DOHH2 (cell line): ENCODE measurements at regions not wholly inside any gene's neighbourhood (a gene's known extent, or its start where the extent isn't known, plus 50 kb on each side); places are given as distances from the start of the nearest gene placed in this dataset.

Source experiments
- H3F3A ChIP-seq: fragments of 200-600 bp; sonication (generic), shearing (Covaris generic); 2 replicates; pipeline ENCODE4 v1.6.0; 2016; ENCODE audit warnings: antibody characterized with exemption, mild to moderate bottlenecking; ENCODE audit not compliant: control insufficient read depth, insufficient read depth
- H3K27ac ChIP-seq: fragments of 200-600 bp; sonication (generic); 2 replicates; pipeline ENCODE4 v1.5.1; 2014; ENCODE audit warnings: low read depth, mild to moderate bottlenecking, low read length, moderate library complexity
- H3K27me3 ChIP-seq: fragments of 200-600 bp; sonication (generic); 2 replicates; pipeline ENCODE4 v1.6.1; 2014; ENCODE audit warnings: mild to moderate bottlenecking, low read length, mixed read lengths; ENCODE audit not compliant: control insufficient read depth
- H3K36me3 ChIP-seq: fragments of 200-600 bp; sonication (generic); 2 replicates; pipeline ENCODE4 v1.6.1; 2014; ENCODE audit warnings: mild to moderate bottlenecking, low read length, moderate library complexity, mixed read lengths; ENCODE audit not compliant: control insufficient read depth
- H3K4me1 ChIP-seq: fragments of 200-600 bp; sonication (generic); 2 replicates; pipeline ENCODE4 v1.6.1; 2014; ENCODE audit warnings: mild to moderate bottlenecking, low read length, mixed read lengths; ENCODE audit not compliant: control insufficient read depth
- H3K4me2 ChIP-seq: fragments of 200-600 bp; sonication (generic); 2 replicates; pipeline ENCODE4 v1.6.0; 2014; ENCODE audit warnings: mild to moderate bottlenecking, low read length, moderate library complexity
- H3K4me3 ChIP-seq: fragments of 200-600 bp; sonication (generic); 2 replicates; pipeline ENCODE4 v1.5.1; 2014; ENCODE audit warnings: mild to moderate bottlenecking, low read length, mixed read lengths
- H3K79me2 ChIP-seq: fragments of 200-600 bp; sonication (generic); 2 replicates; pipeline ENCODE4 v1.6.1; 2014; ENCODE audit warnings: mild to moderate bottlenecking, low read length, mixed read lengths; ENCODE audit not compliant: control insufficient read depth
- H3K9me2 ChIP-seq: fragments of 200-600 bp; sonication (generic); replicated peaks from 2 replicates; pipeline ENCODE4 v1.6.1; 2014; ENCODE audit warnings: mild to moderate bottlenecking, low read length, mixed read lengths; ENCODE audit not compliant: control insufficient read depth
- H3K9me3 ChIP-seq: fragments of 200-600 bp; sonication (generic); 2 replicates; pipeline ENCODE4 v1.6.1; 2014; ENCODE audit warnings: antibody characterized with exemption, low read length, mixed read lengths; ENCODE audit not compliant: control insufficient read depth, insufficient read depth
- H4K20me1 ChIP-seq: fragments of 200-600 bp; sonication (generic); 2 replicates; pipeline ENCODE4 v1.6.0; 2014; ENCODE audit warnings: low read depth, mild to moderate bottlenecking, antibody characterized with exemption, low read length, moderate library complexity; ENCODE audit not compliant: control insufficient read depth, insufficient read depth
- CTCF ChIP-seq: fragments of 200-600 bp; sonication (generic); IDR thresholded peaks from one replicate; pipeline ENCODE4 v1.5.1; 2014; ENCODE audit warnings: antibody characterized with exemption, mild to moderate bottlenecking, low read depth, low read length; ENCODE audit not compliant: poor library complexity, severe bottlenecking
- EZH2phosphoT487 ChIP-seq: fragments of 200-600 bp; sonication (generic); IDR thresholded peaks from 2 replicates; pipeline ENCODE4 v1.6.1; 2017; ENCODE audit warnings: borderline replicate concordance, mild to moderate bottlenecking, antibody characterized with exemption, low read length, moderate library complexity, mixed read lengths

- Histone ChIP-seq H3K27me3 (no peaks in the 10 kb centered on the region), H3K4me2 (no peak overlapping the region), H3K9me3 (no peaks in the 10 kb centered on the region), H4K20me1 (no peaks in the 10 kb centered on the region), H3K27ac (no peak overlapping the region), H3F3A (no peaks in the 10 kb centered on the region), H3K4me1 (no peaks in the 10 kb centered on the region), H3K79me2 (no peaks in the 10 kb centered on the region), H3K4me3 (no peak overlapping the region), H3K9me2 (no peaks in the 10 kb centered on the region), H3K36me3 (no peaks in the 10 kb centered on the region)
- TF ChIP-seq EZH2phosphoT487 (no peak), CTCF (no peak)
Measured at GRCh38 chr15:91422797-91423196, 322.7 kb downstream of the SV2B start.

GRCh38 chr15:91424001-91424400, 323.9 kb downstream of the SV2B start:
- Histone ChIP-seq H3K27me3 (no peaks in the 10 kb centered on the region), H3K4me2 (no peak overlapping the region), H3K79me2 (no peaks in the 10 kb centered on the region), H3F3A (no peaks in the 10 kb centered on the region), H4K20me1 (no peaks in the 10 kb centered on the region), H3K4me1 (no peaks in the 10 kb centered on the region), H3K36me3 (no peaks in the 10 kb centered on the region), H3K9me2 (no peaks in the 10 kb centered on the region), H3K9me3 (no peaks in the 10 kb centered on the region), H3K4me3 (no peak overlapping the region), H3K27ac (no peak overlapping the region)
- TF ChIP-seq EZH2phosphoT487 (no peak), CTCF (no peak)

DNA sequence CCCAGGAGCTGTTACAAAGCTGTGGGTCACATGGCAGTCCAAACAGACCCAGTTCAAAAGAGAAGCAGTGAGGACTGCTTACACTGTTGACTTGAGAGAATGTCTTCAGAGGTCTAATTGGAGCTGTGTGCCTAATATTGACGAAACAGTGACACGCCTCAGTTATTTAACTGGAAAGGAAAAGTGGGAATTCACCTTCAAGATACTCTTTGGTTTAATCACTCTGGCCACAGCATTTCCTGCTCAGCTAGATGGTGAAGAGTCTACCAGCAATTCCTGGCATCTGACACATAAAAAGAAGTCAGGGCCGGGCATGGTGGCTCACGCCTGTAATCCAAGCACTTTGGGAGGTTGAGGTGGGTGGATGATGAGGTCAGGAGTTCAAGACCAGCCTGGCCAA, 326.4 kb downstream of the SV2B start:
- Histone ChIP-seq H3K27me3 (no peaks in the 10 kb centered on the region), H3K4me2 (no peak overlapping the region), H3K36me3 (no peaks in the 10 kb centered on the region), H3K9me2 (no peaks in the 10 kb centered on the region), H4K20me1 (no peaks in the 10 kb centered on the region), H3F3A (no peaks in the 10 kb centered on the region), H3K79me2 (no peaks in the 10 kb centered on the region; the same call in 1 of the 2 replicates), H3K27ac (no peak overlapping the region), H3K4me3 (no peak overlapping the region), H3K4me1 (no peaks in the 10 kb centered on the region), H3K9me3 (no peaks in the 10 kb centered on the region)
- no peak for TF ChIP-seq EZH2phosphoT487
- TF ChIP-seq CTCF, result no peak

DNA sequence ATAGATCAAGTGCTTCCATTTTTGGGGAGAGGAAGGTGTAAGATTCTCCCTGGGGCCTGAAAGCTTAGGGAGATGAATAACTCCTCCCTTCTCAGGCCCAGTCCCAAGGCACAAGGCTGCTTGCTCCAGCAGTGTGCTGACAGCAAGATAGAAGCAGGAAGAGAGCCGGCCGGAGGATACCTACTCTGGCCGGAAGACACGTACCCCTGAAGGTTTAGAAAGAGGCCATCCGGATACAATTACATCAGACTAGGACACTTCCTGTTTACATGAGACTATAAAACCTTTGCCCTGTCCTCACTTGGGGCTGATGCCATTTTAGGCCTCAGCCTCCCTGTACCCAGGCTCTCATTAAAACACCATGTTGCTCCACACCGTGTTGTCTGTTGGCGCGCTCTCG, 329.9 kb downstream of the SV2B start:
- Histone ChIP-seq H3F3A (no peaks in the 10 kb centered on the region), H3K79me2 (no peaks in the 10 kb centered on the region; the same call in 1 of the 2 replicates), H3K4me2 (no peak overlapping the region), H3K27me3 (no peaks in the 10 kb centered on the region), H3K4me3 (no peak overlapping the region), H3K27ac (no peak overlapping the region), H3K36me3 (no peaks in the 10 kb centered on the region), H4K20me1 (no peaks in the 10 kb centered on the region), H3K9me3 (no peaks in the 10 kb centered on the region), H3K4me1 (no peaks in the 10 kb centered on the region), H3K9me2 (no peaks in the 10 kb centered on the region)
- TF ChIP-seq EZH2phosphoT487, result no peak
- no peak for TF ChIP-seq CTCF
